ENCODE measurements at regions not wholly inside any gene's neighbourhood (a gene's known extent, or its start where the extent isn't known, plus 50 kb on each side); places are given as distances from the start of the nearest gene placed in this dataset.

- TF ChIP-seq CTCF (IDR thresholded peaks at IDR 0.05; ENCODE audit: low read depth, low read length, missing control alignments): no peak
- no peak overlapping the region for H3K4me3 ChIP-seq (replicated peaks; ENCODE audit: low read depth, low read length)
- no peak for DNase-seq (ENCODE audit: extremely low read depth, low read depth)
These were observed 314.9 kb upstream of the SMIM31 start for GRCh38 chr4:164439037-164439436.

GRCh38 chr4:164440199-164440598, 313.7 kb upstream of the SMIM31 start:
- no peak for DNase-seq (ENCODE audit: extremely low read depth, low read depth)
- H3K4me3 ChIP-seq (replicated peaks; ENCODE audit: low read depth, low read length): no peak overlapping the region
- no peak for TF ChIP-seq CTCF (IDR thresholded peaks at IDR 0.05; ENCODE audit: low read depth, low read length, missing control alignments)

GRCh38 chr4:164441109-164441508, 312.8 kb upstream of the SMIM31 start:
- H3K4me3 ChIP-seq (replicated peaks; ENCODE audit: low read depth, low read length): no peak overlapping the region
- no peak for TF ChIP-seq CTCF (IDR thresholded peaks at IDR 0.05; ENCODE audit: low read depth, low read length, missing control alignments)
- DNase-seq (ENCODE audit: extremely low read depth, low read depth): no peak

GRCh38 chr4:164442180-164442579, 311.8 kb upstream of the SMIM31 start:
- no peak for TF ChIP-seq CTCF (IDR thresholded peaks at IDR 0.05; ENCODE audit: low read depth, low read length, missing control alignments)
- no peak overlapping the region for H3K4me3 ChIP-seq (replicated peaks; ENCODE audit: low read depth, low read length)
- DNase-seq (ENCODE audit: extremely low read depth, low read depth): no peak

GRCh38 chr4:164446516-164446915, 307.4 kb upstream of the SMIM31 start:
- H3K4me3 ChIP-seq (replicated peaks; ENCODE audit: low read depth, low read length): no peak overlapping the region
- DNase-seq (ENCODE audit: extremely low read depth, low read depth): no peak
- no peak for TF ChIP-seq CTCF (IDR thresholded peaks at IDR 0.05; ENCODE audit: low read depth, low read length, missing control alignments)

- TF ChIP-seq CTCF (IDR thresholded peaks at IDR 0.05; ENCODE audit: low read depth, low read length, missing control alignments): no peak
- DNase-seq (ENCODE audit: extremely low read depth, low read depth): no peak
These were observed 292.0 kb upstream of the SMIM31 start for GRCh38 chr4:164461901-164462300.

GRCh38 chr4:164462471-164462870, 291.5 kb upstream of the SMIM31 start:
- H3K4me3 ChIP-seq (replicated peaks; ENCODE audit: low read depth, low read length): no peak overlapping the region
- DNase-seq (ENCODE audit: extremely low read depth, low read depth): no peak
- no peak for TF ChIP-seq CTCF (IDR thresholded peaks at IDR 0.05; ENCODE audit: low read depth, low read length, missing control alignments)

More at GRCh38 chr4:164461901-164462300, 292.0 kb upstream of the SMIM31 start:
- no peak overlapping the region for H3K4me3 ChIP-seq (replicated peaks; ENCODE audit: low read depth, low read length)
